ENCODE measurements at regions not wholly inside any gene's neighbourhood (a gene's known extent, or its start where the extent isn't known, plus 50 kb on each side); places are given as distances from the start of the nearest gene placed in this dataset.
A peak's percentile ranks its signal among the peaks of the same experiment; 100 is the strongest.

GRCh38 chr2:215572341-215572848, 136.5 kb upstream of the FN1 start:
- POLR2A ChIA-PET, result no interaction called here
- Histone ChIP-seq H3K4me3 (replicated peaks in 1 of 3; ENCODE audit: insufficient read depth in 1 of 3, low read depth in 2 of 3, low read length in 3 of 3) (no peak overlapping the region), H3K4me1 (ENCODE audit: insufficient read depth, low read length) (peaks cover 7% of the 10 kb centered on the region), H2AFZ (ENCODE audit: low read length) (no peak overlapping the region), H3K27me3 (ENCODE audit: control insufficient read depth in 1 of 2, insufficient read depth in 2 of 2, low read length in 2 of 2) (no peaks in the 10 kb centered on the region), H3K27ac (ENCODE audit: extremely low read length, insufficient read depth, low read length) (no peak overlapping the region), H3K9ac (ENCODE audit: insufficient read depth, low read depth, low read length) (no peak overlapping the region), H3K9me3 (ENCODE audit: low read length) (no peaks in the 10 kb centered on the region), H4K20me1 (ENCODE audit: insufficient read depth, low read length) (no peaks in the 10 kb centered on the region), H3K4me2 (ENCODE audit: low read depth, low read length) (no peak overlapping the region), H3K79me2 (ENCODE audit: insufficient read depth, low read length) (no peaks in the 10 kb centered on the region), H3K36me3 (replicated peaks in 1 of 2; ENCODE audit: control insufficient read depth in 1 of 2, insufficient read depth in 2 of 2, low read length in 2 of 2) (no peaks in the 10 kb centered on the region)
- DNase-seq (ENCODE audit: low spot score) (peak; percentile 12), FAIRE-seq (peak; percentile 26), ATAC-seq (no peak)
- BruUV-seq (replicated peaks), result no TSS peak
- in situ Hi-C loops (cut with HindIII; ENCODE audit: extremely low pct_ligation_motif_present, low pct_unique_long_range_greater_than_20kb), result no loop called here
- intact Hi-C loops (cut with micrococcal nuclease; ENCODE audit: unreplicated experiment), result no loop called here
- 61% methylated on average over 2 of the region's 2 CpGs for WGBS (ENCODE audit: low lambda C conversion rate)
- CTCF ChIA-PET (ENCODE audit: low intra/inter-chr PET ratio, low total read pairs), result no interaction called here
- TF ChIP-seq, protein P1, sequence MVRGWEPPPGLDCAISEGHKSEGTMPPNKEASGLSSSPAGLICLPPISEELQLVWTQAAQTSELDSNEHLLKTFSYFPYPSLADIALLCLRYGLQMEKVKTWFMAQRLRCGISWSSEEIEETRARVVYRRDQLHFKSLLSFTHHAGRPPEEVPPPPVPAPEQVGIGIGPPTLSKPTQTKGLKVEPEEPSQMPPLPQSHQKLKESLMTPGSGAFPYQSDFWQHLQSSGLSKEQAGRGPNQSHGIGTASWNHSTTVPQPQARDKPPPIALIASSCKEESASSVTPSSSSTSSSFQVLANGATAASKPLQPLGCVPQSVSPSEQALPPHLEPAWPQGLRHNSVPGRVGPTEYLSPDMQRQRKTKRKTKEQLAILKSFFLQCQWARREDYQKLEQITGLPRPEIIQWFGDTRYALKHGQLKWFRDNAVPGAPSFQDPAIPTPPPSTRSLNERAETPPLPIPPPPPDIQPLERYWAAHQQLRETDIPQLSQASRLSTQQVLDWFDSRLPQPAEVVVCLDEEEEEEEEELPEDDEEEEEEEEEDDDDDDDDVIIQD (CRISPR knock-in tag; IDR thresholded peaks at IDR 0.05; ENCODE audit: low read depth), result 0 out of 2 replicates have a peak, but pooled peaks have one; percentile 40
- TF ChIP-seq CBX5 (CRISPR knock-in tag; IDR thresholded peaks at IDR 0.05; ENCODE audit: borderline replicate concordance) (no peak), ZNF3 (CRISPR knock-in tag; IDR thresholded peaks at IDR 0.05) (no peak), CBX2 (IDR thresholded peaks at IDR 0.05; ENCODE audit: low read depth, low read length) (no peak), CBX2 (CRISPR knock-in tag; IDR thresholded peaks at IDR 0.05; ENCODE audit: low read depth) (no peak), HHEX (CRISPR knock-in tag; IDR thresholded peaks at IDR 0.05) (no peak), NCOR1 (IDR thresholded peaks at IDR 0.05; ENCODE audit: borderline replicate concordance, low read length) (peak; percentile 48; the same call in 1 of the 2 replicates), TBX3 (IDR thresholded peaks at IDR 0.05; ENCODE audit: borderline replicate concordance) (no peak), ZMAT5 (CRISPR knock-in tag; IDR thresholded peaks at IDR 0.05; ENCODE audit: borderline replicate concordance, low read depth) (no peak), KLF16 (CRISPR knock-in tag; IDR thresholded peaks at IDR 0.05) (no peak), ZNF234 (CRISPR knock-in tag; conservative IDR thresholded peaks at IDR 0.05) (no peak), HNF4G (IDR thresholded peaks at IDR 0.05; ENCODE audit: borderline replicate concordance, low read depth, low read length) (0 out of 2 replicates have a peak, but pooled peaks have one; percentile 31), HNF4G (CRISPR knock-in tag; IDR thresholded peaks at IDR 0.05; ENCODE audit: borderline replicate concordance, low read depth) (no peak), ZNF83 (CRISPR knock-in tag; IDR thresholded peaks at IDR 0.05; ENCODE audit: borderline replicate concordance) (no peak)
- TF ChIP-seq, protein P2, sequence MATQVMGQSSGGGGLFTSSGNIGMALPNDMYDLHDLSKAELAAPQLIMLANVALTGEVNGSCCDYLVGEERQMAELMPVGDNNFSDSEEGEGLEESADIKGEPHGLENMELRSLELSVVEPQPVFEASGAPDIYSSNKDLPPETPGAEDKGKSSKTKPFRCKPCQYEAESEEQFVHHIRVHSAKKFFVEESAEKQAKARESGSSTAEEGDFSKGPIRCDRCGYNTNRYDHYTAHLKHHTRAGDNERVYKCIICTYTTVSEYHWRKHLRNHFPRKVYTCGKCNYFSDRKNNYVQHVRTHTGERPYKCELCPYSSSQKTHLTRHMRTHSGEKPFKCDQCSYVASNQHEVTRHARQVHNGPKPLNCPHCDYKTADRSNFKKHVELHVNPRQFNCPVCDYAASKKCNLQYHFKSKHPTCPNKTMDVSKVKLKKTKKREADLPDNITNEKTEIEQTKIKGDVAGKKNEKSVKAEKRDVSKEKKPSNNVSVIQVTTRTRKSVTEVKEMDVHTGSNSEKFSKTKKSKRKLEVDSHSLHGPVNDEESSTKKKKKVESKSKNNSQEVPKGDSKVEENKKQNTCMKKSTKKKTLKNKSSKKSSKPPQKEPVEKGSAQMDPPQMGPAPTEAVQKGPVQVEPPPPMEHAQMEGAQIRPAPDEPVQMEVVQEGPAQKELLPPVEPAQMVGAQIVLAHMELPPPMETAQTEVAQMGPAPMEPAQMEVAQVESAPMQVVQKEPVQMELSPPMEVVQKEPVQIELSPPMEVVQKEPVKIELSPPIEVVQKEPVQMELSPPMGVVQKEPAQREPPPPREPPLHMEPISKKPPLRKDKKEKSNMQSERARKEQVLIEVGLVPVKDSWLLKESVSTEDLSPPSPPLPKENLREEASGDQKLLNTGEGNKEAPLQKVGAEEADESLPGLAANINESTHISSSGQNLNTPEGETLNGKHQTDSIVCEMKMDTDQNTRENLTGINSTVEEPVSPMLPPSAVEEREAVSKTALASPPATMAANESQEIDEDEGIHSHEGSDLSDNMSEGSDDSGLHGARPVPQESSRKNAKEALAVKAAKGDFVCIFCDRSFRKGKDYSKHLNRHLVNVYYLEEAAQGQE (IDR thresholded peaks at IDR 0.05; ENCODE audit: borderline replicate concordance in 1 of 2, low read depth in 1 of 2, low read length in 2 of 2), result no peak
- TF ChIP-seq, protein P3, sequence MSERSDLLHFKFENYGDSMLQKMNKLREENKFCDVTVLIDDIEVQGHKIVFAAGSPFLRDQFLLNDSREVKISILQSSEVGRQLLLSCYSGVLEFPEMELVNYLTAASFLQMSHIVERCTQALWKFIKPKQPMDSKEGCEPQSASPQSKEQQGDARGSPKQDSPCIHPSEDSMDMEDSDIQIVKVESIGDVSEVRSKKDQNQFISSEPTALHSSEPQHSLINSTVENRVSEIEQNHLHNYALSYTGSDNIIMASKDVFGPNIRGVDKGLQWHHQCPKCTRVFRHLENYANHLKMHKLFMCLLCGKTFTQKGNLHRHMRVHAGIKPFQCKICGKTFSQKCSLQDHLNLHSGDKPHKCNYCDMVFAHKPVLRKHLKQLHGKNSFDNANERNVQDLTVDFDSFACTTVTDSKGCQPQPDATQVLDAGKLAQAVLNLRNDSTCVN (CRISPR knock-in tag; IDR thresholded peaks at IDR 0.05; ENCODE audit: borderline replicate concordance), result no peak
- TF ChIP-seq, protein P4, sequence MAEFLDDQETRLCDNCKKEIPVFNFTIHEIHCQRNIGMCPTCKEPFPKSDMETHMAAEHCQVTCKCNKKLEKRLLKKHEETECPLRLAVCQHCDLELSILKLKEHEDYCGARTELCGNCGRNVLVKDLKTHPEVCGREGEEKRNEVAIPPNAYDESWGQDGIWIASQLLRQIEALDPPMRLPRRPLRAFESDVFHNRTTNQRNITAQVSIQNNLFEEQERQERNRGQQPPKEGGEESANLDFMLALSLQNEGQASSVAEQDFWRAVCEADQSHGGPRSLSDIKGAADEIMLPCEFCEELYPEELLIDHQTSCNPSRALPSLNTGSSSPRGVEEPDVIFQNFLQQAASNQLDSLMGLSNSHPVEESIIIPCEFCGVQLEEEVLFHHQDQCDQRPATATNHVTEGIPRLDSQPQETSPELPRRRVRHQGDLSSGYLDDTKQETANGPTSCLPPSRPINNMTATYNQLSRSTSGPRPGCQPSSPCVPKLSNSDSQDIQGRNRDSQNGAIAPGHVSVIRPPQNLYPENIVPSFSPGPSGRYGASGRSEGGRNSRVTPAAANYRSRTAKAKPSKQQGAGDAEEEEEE (CRISPR knock-in tag; IDR thresholded peaks at IDR 0.05; ENCODE audit: borderline replicate concordance), result no peak

All from HepG2 (cell line).